Forelimb muscle (tissue), 1 donor: ENCODE measurements at regions not wholly inside any gene's neighbourhood (a gene's known extent, or its start where the extent isn't known, plus 50 kb on each side); places are given as distances from the start of the nearest gene placed in this dataset.
A peak's percentile ranks its signal among the peaks of the same experiment; 100 is the strongest.

Source experiments
- DNase-seq: peaks from one replicate; pipeline ENCODE4 v3.0.0-alpha.2; 2013; ENCODE audit warnings: low read depth

DNA sequence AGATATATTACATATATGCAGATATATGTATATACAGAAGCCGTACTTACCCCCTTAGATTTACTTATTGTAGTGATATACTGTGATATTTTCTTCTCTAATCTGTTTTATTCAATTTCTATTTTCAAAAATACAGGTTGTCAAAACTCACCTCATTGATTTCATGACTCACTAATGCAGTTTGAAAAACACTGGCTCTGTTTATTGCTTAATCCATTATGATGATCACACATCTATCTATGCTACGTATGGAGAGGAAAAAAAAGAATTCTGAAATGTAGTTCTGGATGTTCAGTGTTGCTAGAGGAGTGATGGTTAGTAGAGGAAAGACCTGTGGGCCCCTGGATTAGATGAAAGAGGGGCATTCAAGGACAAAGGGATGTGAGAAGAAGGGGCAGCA is 121.0 kb upstream of the RPS23 start:
- no peak for DNase-seq

DNA sequence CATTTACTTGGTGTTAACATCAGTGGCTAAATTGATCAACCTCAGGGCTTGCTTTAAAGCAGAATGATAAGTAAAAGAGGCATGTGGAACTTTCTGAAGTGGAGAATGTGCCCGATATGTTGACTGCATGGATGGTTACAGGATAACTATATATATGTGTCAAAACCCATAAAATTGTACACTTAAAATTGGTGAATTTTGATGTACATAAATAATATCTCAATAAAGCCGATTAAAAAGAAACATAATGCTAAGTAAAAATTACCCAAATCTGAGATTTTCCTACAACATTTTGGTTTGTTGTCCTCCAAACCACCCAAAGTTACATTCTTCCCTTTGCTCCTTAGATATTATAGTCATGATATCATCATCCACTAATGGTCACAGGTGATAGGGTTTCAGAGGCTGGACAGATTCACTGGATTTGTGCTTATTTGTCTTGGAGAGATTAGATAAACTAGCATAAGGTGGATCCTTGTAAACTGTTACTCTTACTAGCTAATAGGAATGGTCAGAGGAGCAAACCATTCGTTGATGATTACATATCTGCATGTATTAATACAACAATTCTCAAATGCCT is 119.7 kb upstream of the RPS23 start:
- DNase-seq: no peak

DNA sequence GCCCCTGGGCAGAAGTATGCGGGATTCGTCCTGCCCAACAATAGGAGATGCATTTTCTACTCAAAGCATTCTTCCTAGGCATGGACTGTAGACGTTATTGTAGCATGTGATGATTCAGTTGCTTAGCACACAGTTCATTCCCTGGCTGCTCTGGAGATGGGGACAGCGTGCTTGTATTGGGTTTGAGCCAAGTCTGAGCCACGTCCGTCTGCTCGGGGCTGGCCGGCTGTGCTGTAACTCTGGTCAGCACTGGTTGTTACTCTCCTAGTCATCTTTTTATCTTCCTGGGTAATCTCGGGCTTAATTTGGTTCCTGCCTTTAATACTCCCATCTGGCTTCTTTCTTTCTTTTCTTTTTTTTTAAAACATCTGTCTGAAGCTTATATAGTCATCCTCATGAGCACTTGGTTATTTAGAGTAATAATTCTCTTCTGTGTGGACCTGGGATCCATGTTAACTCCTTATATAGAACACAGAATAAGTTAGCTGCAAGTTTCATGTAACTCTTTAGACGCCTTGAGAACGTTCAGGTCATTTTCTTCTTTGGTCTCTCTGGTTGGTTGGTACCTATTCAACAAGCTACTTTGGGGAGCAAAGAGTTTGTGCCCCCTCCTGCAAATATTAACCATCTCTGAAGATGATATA is 118.8 kb upstream of the RPS23 start:
- DNase-seq: peak; percentile 71

DNA sequence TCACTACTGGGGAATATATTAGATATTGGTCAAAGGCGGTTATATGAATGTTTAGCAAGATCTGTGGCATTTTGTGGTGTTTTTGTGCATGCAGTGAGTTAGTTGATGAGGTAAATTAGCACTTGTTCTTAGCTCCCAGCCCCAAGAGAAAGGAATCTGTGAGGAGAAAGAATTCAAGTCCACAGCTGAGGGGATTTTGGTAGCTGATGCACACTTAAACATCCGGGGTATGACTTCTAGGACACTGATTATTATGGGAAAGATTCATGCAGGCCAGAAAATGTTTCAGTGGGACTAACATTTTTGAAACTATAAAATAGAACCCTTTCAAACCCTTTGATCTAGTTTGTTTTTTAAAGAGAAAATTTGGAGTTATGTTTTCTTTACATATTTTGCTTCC is 118.2 kb upstream of the RPS23 start:
- DNase-seq: no peak

DNA sequence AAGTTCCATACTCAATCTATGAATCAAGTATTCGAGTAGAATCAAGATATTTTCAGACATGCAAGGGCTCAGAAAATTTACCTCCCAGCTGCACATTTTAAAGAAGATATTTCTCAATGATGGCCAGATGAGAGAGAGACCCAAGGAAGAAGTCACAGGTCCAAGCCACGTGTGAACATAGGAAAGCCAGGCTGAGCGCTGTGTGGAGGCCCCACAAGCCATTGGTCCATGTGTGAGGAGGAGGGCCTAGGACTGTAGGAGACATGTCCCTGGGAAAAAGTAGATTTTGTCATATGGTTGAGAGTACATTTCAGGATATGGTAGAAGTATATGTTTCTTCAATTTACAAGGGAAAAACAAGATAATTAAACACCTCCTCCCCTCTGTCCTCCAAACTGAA is 115.8 kb upstream of the RPS23 start:
- DNase-seq: no peak

DNA sequence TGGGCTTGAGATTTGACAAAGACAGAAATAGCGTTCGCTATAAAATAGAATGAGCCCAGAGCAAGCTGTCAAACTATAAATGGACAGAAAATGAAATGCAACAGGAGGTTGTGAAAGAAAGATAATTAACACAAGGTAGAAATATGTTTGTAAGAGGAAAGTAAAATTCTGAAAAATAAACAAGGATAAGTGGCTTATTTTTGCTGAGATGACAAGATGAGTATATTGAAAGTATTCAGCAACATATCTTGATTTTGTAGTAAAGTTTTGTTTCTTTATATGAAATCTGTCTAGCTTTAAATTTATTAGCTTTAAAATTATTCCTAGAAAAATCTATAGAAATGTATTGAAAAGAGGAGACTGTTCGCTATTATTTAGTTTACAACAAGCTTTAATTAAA is 111.9 kb upstream of the RPS23 start:
- no peak for DNase-seq

DNA sequence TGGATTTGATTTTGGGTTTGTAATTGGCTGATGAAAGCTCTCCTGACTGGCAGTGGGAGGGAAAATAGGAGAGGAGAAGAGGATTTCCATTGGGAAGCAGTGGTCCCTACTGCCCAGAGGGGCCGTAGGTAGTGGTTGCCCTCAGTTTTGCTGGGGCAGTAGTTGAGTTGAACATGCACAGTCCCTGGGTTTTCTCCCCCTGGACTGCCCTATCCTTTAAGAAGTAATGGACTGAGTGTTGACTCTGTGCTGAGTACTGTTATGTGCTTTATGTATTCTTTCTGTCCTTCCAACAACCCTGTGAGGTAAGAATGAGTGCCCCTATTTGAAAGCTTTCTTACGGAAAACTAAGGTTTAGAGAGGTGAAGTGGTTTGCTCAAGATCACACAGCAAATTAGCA is 111.2 kb upstream of the RPS23 start:
- DNase-seq: no peak

DNA sequence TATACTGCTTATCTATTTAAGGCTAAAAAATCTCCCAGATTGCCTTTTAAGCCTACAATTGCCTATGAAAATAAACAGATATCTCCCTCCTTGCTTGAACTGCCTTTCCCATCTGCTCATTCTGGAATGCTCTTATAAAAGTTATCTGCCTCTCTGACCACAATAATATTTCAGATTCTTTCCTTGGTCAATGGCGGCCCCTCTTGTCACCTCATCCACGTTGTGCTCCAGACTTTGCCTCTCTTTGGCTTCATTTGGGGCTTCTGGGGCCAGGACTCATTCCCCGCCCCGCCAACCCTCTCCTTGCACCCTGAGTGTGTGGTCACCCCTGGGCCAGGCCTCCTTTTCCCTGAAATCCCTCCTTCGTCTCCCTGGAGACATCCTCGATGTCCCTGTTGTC is 110.0 kb upstream of the RPS23 start:
- DNase-seq: no peak

DNA sequence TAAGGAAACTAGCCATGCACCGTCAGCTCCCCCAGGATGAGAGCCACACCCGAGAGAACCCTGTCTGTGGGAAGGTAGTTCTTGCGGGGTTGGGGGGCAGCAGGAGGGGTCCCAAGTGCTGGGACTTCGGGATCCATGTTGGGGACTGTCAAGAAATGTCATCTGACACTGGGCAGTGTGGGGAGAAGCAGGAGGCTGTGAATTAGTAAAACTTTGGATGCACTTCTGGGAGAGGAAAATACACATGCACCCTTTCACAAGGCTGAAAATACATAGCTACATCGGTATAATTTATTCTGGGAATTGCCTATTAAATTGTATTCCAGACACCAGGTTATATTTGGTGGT is 109.6 kb upstream of the RPS23 start:
- no peak for DNase-seq

DNA sequence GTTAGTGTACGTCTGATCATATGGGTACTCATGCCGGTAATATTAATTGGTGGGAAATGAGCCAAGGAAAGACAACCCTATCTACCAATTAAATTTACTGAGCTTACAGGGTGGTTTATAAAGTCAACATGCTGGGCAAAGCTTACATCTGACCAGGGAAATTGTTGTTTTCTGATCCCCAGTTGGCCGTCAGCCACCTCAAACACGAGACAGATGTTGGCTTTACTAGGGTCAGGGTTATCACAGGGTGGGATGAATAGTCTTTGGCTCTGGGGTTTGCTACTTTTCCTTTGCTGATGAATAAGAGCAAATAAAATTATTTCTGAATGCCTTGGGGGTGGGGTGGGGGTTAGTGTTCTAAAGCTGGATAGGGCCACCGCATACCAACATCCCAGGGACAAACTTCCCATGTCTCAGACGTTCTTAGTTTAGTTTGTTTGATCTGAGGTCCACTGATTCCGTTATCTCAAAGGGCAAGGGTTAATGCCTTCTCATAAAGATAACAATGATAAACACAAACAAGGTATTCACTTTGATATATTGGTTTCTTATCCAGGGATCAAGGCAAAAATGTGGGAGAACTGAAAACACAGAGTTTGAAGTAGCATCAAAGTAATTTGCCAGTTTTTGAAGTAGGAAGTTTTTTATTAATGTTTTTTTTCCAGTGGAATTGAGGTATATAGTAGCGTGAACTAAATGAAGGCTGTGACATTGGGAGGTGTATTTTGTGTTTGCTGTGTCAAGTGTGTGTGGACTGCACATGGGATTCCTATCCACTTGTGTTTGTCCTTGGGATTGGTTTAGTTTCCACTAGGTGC is 109.1 kb upstream of the RPS23 start:
- no peak for DNase-seq

DNA sequence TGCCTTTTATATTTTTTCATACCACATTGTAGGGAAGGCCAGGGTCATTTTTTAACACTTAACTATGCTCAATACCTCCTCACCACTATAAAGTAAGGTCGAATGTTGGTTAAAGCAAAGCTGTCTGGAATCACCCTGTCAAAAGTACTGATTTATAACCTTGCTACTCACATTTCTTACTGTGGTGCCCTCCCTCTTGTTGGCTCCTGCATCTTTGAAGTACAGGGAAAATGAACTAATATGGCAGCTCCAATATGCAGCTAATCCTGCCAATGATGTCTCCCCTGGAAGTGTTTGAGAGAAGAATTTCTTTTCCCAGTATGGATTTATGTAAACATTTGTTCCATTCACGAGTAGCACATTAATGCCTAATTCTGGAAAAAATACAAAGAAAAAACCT is 108.4 kb upstream of the RPS23 start:
- DNase-seq: no peak

DNA sequence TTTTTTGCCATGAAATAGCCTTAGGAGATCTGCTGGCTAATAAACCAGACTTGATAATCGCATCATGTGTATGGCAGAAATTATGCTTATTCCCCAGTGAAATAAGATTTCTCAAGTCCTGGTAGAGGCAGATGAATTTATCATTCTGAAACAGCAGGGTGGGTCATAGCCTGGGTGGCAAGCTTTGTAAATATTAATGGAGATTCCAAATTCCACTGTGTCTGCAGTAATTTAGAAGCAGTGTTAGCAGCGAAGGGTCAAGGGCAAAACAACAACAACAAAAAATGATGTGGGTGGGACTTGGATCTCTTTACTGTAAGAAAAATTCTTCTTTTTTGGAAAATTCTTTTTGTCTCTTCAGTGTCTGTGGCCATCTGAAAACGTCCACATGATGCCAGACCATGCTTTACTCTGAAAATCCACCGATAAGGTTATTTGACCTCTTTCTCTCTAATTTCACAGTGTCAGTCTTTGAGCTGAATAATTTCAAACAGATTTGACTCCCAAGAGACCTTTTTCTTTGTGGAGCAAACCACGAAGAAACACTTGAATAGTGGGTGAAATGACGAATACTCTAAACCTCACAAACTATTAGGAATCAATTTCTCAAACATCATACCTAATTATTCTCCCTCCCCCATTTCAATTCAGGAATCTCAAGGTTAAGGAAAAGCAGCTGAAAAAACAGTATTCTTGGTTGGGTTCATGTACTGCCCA is 106.0 kb upstream of the RPS23 start:
- DNase-seq: no peak

DNA sequence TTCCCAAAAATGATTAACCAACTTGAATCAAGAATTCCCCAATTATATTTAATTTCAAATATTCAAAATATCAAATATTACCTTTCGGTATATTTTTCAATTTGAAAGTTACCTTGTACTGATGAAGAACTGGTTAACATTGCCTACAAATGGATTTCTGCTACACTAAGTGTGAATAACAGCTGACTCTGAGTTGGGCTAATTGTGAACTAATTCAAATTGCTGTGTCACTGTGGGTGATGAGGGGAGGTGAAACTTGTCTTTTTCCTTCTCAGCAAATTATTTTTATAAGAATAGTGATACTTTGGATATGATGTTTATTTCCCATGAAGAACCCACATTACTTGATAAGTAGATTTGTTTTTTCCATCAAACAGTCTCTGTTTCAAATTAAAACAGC is 103.4 kb upstream of the RPS23 start:
- DNase-seq: no peak

DNA sequence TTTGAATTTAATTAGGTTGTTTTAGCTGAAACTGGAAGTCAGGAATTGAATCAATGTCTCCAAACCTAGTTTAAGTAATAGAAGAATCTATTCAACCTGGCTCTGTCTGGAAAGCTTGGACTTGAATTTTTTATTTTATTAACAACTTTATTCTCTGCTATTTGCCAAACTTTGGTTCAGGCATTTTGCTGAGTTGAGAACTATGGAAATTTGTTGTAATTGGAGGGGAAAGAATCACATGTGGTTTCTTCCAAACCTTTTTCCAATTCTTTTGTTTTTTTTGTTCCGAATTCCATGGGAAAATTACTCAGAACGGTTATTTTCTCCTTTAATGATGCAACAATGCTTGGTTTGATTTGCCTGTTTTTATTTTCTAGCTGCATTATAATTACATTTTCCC is 98.2 kb upstream of the RPS23 start:
- DNase-seq: peak; percentile 54

DNA sequence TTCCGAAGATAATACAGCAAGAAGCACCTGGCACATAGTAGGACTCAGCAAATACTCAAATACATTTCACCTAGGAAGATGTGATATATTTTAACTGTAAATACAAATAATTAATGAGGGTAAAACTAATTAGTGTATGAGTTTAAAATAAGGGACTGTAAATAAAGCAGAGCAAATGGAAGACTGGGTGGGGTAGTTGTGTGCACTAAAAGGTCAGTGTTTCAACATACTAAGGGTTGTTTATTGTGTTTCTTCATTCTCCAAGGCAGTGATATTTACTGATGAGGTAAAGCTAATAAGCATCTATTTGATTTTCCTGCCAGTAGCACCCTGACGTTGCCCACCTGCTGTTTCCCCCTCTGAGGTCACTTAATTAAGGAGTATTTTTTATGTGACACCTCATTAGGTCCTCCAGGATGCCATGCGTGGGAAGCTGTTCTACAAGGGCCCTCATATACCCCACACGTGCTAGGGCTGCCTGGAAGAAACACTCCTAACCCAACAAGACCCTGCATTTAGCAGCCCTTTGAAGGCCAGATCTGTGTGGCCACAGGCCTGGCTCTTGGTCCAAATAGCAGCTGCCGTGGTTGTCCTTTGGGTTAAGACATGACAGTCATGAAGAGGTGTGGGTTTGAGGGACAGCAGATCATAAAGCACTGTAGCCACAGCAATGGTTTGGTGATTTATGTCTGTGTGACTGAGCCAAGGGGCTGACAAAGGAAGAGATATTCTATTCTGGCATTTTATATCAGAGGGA is 97.5 kb upstream of the RPS23 start:
- no peak for DNase-seq

DNA sequence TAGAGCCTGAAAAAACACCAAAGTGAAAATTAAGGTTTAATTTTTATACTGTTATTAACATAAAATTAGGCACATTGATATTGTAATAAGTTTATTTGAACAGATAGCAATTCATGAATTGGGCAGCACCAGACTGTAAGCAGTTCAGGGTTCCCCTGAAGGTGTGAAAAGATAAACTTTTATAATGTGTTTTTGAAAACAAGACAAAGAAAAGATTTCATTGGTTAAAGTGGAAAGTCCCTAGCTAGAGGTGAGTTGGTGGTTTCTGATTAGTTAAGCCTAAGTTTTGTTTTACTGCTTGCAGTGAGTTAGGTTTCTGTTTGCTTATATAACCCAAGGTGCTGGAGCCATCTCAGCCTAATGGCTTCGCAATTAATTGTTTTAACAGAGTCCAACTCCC is 96.5 kb upstream of the RPS23 start:
- no peak for DNase-seq

DNA sequence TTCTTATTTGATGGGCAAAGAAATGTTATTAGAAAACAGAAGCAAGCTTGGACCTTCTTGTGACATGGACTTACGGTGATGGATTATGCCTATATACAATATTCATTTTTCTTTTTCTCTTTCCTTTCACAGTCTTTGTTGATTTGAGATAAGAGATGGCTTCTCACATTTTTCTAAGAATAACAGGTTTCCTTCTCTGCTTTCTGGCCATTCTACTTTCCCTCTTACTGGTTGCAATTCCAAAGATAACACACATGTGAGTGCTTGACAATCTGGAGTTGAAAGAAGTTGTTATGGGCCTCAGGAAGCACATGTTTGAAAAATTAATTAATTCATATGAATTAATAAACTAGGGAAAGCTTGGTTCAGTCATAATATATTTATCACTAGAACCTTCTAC is 89.8 kb upstream of the RPS23 start:
- DNase-seq: no peak

DNA sequence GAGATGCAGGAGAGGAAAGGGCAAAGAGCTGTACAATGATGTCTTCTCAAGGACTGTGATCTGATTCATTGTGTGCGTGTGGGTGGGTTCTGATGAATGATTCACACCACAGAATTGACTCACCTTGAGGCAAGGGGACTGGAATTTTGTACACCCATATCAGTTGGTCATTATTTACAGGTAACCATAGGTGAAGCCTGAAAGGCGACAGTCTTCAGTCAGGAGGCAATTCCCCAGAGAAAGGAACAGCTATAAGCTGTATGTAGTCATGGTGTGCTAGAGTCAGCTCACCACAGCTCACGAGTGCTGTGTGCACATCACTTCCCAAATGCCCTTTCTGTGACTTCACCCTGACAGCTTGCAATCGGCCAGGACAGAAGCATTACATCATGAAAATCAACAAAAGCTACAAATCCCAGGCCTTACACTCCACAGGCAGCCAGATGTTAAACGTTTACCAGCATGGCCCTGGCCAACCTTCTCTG is 87.6 kb upstream of the RPS23 start:
- DNase-seq: no peak

DNA sequence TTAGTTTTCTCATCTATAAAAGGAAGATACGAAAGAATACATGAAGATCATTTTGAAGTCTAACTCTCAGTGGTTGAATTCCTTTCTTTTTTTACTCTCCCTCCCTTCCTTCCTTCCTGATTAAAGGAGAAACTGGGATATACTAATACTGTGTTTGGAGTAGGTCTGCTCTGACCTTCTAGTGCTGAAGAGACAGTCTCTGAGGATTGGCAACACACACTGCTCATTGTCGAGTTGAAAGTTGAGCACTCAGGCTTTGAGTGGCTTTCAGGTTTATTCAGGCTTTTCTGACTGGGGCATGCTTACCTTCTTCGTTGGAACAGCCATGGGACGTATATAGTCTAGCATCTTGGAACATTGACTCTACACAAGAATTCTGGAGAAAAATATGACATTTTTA is 86.9 kb upstream of the RPS23 start:
- DNase-seq: no peak

DNA sequence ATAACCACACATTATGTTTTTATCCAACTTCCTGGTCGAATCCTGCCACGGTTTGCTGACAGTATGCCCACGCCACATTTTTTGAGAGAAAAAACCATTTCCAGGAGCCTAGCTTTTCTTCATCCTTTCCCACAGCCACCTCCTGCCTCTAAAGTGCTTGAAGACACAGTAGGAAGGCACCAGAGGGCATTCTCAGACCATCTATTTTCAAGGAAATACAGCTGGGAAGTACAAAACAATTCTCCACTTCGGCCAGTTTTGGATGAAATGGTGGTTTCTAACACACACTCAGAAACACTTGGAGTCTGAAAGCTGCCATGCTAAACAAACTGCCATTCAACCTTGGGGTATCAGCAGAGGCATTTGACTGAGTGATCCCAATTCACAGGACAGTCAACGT is 86.3 kb upstream of the RPS23 start:
- no peak for DNase-seq

DNA sequence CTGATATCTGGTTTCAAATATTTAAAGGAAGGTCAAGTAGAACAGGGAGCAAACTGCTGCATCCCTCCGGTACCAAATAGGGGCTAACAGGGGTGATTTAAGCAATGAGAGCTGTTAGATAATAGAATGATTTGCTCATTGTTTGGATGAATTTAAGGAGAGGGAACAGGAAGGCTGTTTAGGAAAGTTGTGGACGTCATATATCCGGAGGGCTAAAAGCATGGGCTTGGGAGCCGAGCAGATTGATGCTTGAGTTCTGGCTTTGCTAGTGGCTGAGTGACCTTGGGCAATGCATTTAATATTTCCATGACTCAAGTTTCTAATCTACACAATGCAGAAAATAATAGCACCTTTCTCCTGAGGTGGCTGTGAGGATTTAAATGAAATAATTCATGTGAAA is 85.4 kb upstream of the RPS23 start:
- DNase-seq: no peak

DNA sequence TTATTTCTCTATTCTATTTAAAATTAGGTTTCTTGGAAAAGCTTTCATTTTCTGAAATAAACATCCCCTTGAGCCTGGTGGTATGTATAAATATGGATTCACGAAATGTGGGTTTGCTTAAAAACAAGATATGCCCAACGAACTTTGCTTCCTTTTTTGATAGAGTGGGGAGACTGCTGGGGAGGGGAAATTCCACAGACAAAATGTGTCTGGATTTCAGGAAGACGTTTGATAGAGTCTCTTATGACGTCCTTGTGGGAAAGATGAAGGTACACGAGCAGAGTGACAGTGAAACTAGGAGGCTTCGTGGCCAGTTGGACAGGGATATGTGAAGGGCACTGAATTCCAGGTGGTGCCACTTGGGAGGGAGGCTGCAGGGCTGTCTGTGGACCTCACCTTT is 84.5 kb upstream of the RPS23 start:
- DNase-seq: no peak
